Kidney (tissue), 13 donors: ENCODE measurements at regions not wholly inside any gene's neighbourhood (a gene's known extent, or its start where the extent isn't known, plus 50 kb on each side); places are given as distances from the start of the nearest gene placed in this dataset.

Source experiments
- DNase-seq, 5 donors: peaks; one replicate each; pipeline ENCODE4 v3.0.0-alpha.2; 2013 to 2020
- FAIRE-seq: peaks from 2 replicates; lab custom pipeline; 2012; peaks lifted over from hg19 to GRCh38; lab: Jason Lieb, UNC
- H3K27ac ChIP-seq, 2 donors: one replicate each; pipeline ENCODE4 v1.7.0; 2013; ENCODE audit warnings: low read depth in 2 of 2, low read length in 2 of 2, inconsistent platforms in 1 of 2
- H3K27me3 ChIP-seq: one replicate; pipeline ENCODE4 v1.7.1; 2013; ENCODE audit warnings: low read length, inconsistent platforms; ENCODE audit not compliant: control insufficient read depth, insufficient read depth
- H3K36me3 ChIP-seq, 3 donors: one replicate each; pipeline versions ENCODE4 v1.7.0 to v1.7.1; 2013; ENCODE audit warnings: low read length in 3 of 3, control low read depth in 1 of 3, inconsistent platforms in 1 of 3; ENCODE audit not compliant: insufficient read depth in 3 of 3, control insufficient read depth in 2 of 3
- H3K4me1 ChIP-seq, 3 donors: one replicate each; pipeline versions ENCODE4 v1.7.0 to v1.7.1; 2013; ENCODE audit warnings: low read length in 3 of 3, inconsistent platforms in 1 of 3, low read depth in 1 of 3; ENCODE audit not compliant: control insufficient read depth in 2 of 3, insufficient read depth in 2 of 3
- H3K4me3 ChIP-seq, 3 donors: one replicate each; pipeline versions ENCODE4 v1.7.0 to v1.8.1; 2013; ENCODE audit warnings: low read length in 3 of 3, control low read depth in 1 of 3, inconsistent platforms in 1 of 3
- H3K9ac ChIP-seq, 3 donors: one replicate each; pipeline versions ENCODE4 v1.7.0 to v1.7.1; 2013; ENCODE audit warnings: low read length in 3 of 3, control low read depth in 1 of 3, inconsistent platforms in 1 of 3
- H3K9me3 ChIP-seq, 3 donors: one replicate each; pipeline versions ENCODE4 v1.7.0 to v1.7.1; 2013; ENCODE audit warnings: low read length in 3 of 3, control low read depth in 1 of 3, inconsistent platforms in 1 of 3; ENCODE audit not compliant: control insufficient read depth in 2 of 3, insufficient read depth in 1 of 3
- CTCF ChIP-seq: IDR thresholded peaks from 3 replicates; pipeline ENCODE4 v1.5.1; 2012; ENCODE audit warnings: mild to moderate bottlenecking, moderate library complexity, borderline replicate concordance; ENCODE audit not compliant: insufficient read depth; ENCODE audit errors: extremely low read depth
- intact Hi-C: fragments of 100-400 bp; cut with DNase I; formaldehyde crosslinking; loops from one replicate; pipeline ENCODE4 v1.11.1; 2022
- donor health status: control.
- donor health status: control.
- donor health status: control.
- donor health status: control.
- donor health status: control.
- donor health status: DM: yes; HTN: yes; CAD: no.
- donor health status: Normal renal cell carcinoma (clear cell type).

GRCh38 chr4:125243789-125244397, 70.9 kb upstream of the FAT4 start:
- no peak for FAIRE-seq
- no peak overlapping the region for H3K27ac ChIP-seq
- no peak for TF ChIP-seq CTCF
- no peak overlapping the region for H3K9ac ChIP-seq
- no peaks in the 10 kb centered on the region for H3K4me1 ChIP-seq
- no peaks in the 10 kb centered on the region for H3K36me3 ChIP-seq
- DNase-seq = no peak
- H3K4me3 ChIP-seq = no peak overlapping the region
- intact Hi-C loops = no loop called here
- H3K9me3 ChIP-seq = no peaks in the 10 kb centered on the region
- H3K27me3 ChIP-seq = no peaks in the 10 kb centered on the region

GRCh38 chr4:125235971-125236370, 78.8 kb upstream of the FAT4 start:
- Histone ChIP-seq H3K4me1 (no peaks in the 10 kb centered on the region), H3K27me3 (no peaks in the 10 kb centered on the region), H3K27ac (no peak overlapping the region), H3K9ac (no peak overlapping the region), H3K4me3 (no peak overlapping the region), H3K9me3 (no peaks in the 10 kb centered on the region), H3K36me3 (no peaks in the 10 kb centered on the region)
- no peak for TF ChIP-seq CTCF
- intact Hi-C loops = no loop called here
- FAIRE-seq (no peak), DNase-seq (no peak)

GRCh38 chr4:125231661-125232060, 83.1 kb upstream of the FAT4 start:
- Histone ChIP-seq H3K27ac (no peak overlapping the region), H3K9ac (no peak overlapping the region), H3K4me3 (no peak overlapping the region), H3K9me3 (no peaks in the 10 kb centered on the region), H3K4me1 (no peaks in the 10 kb centered on the region), H3K36me3 (no peaks in the 10 kb centered on the region), H3K27me3 (no peaks in the 10 kb centered on the region)
- FAIRE-seq (no peak), DNase-seq (no peak)
- TF ChIP-seq CTCF = no peak
- intact Hi-C loops = no loop called here

GRCh38 chr4:125229596-125230058, 85.1 kb upstream of the FAT4 start:
- intact Hi-C loops = no loop called here
- Histone ChIP-seq H3K9me3 (no peaks in the 10 kb centered on the region), H3K27ac (no peak overlapping the region), H3K9ac (no peak overlapping the region), H3K27me3 (no peaks in the 10 kb centered on the region), H3K4me1 (no peaks in the 10 kb centered on the region), H3K36me3 (no peaks in the 10 kb centered on the region), H3K4me3 (no peak overlapping the region)
- FAIRE-seq (no peak), DNase-seq (peak in 1 of 5 donors; percentile 55)
- no peak for TF ChIP-seq CTCF
